ENCODE measurements at regions not wholly inside any gene's neighbourhood (a gene's known extent, or its start where the extent isn't known, plus 50 kb on each side); places are given as distances from the start of the nearest gene placed in this dataset.
"Not testable (repeated sequence)": the region's sequence is repeated elsewhere in the genome, so short reads cannot be mapped to it uniquely, and the experiment has no call there.

DNA sequence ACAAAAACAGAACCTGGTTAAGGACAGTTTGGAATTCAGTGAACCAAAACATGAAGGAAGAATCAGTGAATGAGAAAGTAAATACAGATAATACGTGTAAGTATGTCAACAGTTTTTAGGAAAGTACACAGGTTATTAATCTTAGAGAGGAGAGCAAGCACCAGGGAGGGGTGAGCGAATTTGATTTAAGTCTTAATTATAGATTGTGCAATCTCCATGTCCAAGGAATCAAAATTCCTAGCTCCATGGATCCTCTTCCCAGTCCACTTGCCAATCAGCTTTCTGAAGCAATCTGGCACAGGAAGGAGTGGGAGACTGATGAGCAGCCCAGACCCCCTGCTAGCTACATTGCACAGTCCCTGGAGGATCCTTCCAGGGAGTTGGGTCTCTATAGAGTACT, 346.4 kb downstream of the SETD4 start:
- Histone ChIP-seq H3K27ac (no peak overlapping the region), H3K27me3 (no peaks in the 10 kb centered on the region), H3K9me3 (no peaks in the 10 kb centered on the region), H3K4me3 (no peak overlapping the region), H3K4me1 (no peaks in the 10 kb centered on the region), H3K36me3 (no peaks in the 10 kb centered on the region)
- WGBS: 91% methylated on average over 2 of the region's 2 CpGs
- DNase-seq (ENCODE audit: low spot score in 2 of 2): no peak
- TF ChIP-seq, protein P1, sequence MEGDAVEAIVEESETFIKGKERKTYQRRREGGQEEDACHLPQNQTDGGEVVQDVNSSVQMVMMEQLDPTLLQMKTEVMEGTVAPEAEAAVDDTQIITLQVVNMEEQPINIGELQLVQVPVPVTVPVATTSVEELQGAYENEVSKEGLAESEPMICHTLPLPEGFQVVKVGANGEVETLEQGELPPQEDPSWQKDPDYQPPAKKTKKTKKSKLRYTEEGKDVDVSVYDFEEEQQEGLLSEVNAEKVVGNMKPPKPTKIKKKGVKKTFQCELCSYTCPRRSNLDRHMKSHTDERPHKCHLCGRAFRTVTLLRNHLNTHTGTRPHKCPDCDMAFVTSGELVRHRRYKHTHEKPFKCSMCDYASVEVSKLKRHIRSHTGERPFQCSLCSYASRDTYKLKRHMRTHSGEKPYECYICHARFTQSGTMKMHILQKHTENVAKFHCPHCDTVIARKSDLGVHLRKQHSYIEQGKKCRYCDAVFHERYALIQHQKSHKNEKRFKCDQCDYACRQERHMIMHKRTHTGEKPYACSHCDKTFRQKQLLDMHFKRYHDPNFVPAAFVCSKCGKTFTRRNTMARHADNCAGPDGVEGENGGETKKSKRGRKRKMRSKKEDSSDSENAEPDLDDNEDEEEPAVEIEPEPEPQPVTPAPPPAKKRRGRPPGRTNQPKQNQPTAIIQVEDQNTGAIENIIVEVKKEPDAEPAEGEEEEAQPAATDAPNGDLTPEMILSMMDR (IDR thresholded peaks at IDR 0.05): no peak
- TF ChIP-seq POLR2A (IDR thresholded peaks at IDR 0.05) (no peak), EP300 (IDR thresholded peaks at IDR 0.05) (no peak), POLR2AphosphoS5 (IDR thresholded peaks at IDR 0.05) (no peak)

DNA sequence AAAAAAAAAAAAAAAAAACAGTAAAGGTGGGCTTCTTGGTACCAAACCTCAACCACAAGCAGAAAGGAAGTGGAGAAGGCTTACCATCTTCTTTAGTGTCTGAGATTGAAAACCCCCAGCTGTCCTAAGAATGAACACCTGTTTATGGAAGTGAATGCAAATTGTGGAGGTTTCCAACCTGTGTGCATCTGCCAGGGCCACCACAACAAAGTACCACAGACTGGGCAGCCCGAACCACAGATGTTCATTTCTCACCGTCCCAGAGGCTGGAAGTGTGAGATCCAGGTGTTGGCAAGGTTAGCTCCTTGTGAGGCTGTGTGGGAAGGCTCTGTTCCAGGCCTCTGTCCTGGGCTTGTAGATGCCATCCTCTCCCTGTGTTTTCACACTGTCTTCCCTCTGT, 348.7 kb downstream of the SETD4 start:
- no peaks in the 10 kb centered on the region for H3K4me1 ChIP-seq
- no peaks in the 10 kb centered on the region for H3K36me3 ChIP-seq
- H3K27me3 ChIP-seq: no peaks in the 10 kb centered on the region
- WGBS: 80% methylated on average over 2 of the region's 2 CpGs
- no peak overlapping the region for H3K4me3 ChIP-seq
- TF ChIP-seq POLR2AphosphoS5 (IDR thresholded peaks at IDR 0.05): no peak
- no peak for TF ChIP-seq POLR2A (IDR thresholded peaks at IDR 0.05)
- TF ChIP-seq, protein P1 (IDR thresholded peaks at IDR 0.05): no peak
- no peak for TF ChIP-seq EP300 (IDR thresholded peaks at IDR 0.05)
- DNase-seq (ENCODE audit: low spot score in 2 of 2): no peak
- no peak overlapping the region for H3K27ac ChIP-seq
- no peaks in the 10 kb centered on the region for H3K9me3 ChIP-seq

DNA sequence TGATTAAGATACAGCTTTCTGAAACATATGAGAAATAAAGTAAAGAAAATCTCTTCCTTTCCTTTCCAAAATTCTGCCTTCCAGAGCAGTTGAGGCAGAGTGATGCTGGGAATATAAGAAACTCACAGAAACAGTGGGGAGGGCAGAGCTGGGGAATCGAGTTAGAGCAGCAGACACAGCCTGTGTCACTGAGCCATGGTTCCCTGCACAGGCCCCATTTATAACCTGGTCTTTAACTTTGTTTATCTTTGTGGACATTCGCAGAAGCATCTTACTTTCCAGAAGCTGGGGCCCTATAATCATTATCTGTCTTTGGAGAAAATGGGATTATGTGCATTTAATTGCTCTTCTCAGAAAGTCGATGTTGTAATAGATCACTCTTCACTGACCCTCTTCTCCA, 349.1 kb downstream of the SETD4 start:
- Histone ChIP-seq H3K36me3 (no peaks in the 10 kb centered on the region), H3K4me1 (no peaks in the 10 kb centered on the region), H3K27ac (no peak overlapping the region), H3K4me3 (no peak overlapping the region), H3K9me3 (no peaks in the 10 kb centered on the region), H3K27me3 (no peaks in the 10 kb centered on the region)
- 84% methylated on average over 3 of the region's 3 CpGs for WGBS
- TF ChIP-seq POLR2AphosphoS5 (IDR thresholded peaks at IDR 0.05): no peak
- no peak for TF ChIP-seq POLR2A (IDR thresholded peaks at IDR 0.05)
- TF ChIP-seq, protein P1 (IDR thresholded peaks at IDR 0.05): no peak
- no peak for TF ChIP-seq EP300 (IDR thresholded peaks at IDR 0.05)
- no peak for DNase-seq (ENCODE audit: low spot score in 2 of 2)

DNA sequence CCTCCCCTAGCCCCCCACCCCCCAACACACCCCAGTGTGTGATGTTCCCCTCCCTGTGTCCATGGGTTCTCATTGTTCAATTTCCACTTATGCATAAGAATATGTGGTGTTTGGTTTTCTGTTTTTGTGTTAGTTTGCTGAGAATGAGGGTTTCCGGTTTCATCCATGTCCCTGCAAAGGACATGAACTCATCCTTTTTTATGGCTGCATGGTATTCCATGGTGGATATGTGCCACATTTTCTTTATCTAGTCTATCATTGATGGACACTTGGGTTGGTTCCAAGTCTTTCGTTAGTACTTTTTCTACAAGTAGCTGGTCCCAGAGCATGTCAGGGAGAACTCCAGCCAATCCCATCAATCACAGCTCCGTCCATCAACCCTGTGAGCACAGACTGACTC, 350.3 kb downstream of the SETD4 start:
- not testable (repeated sequence) for H3K27me3 ChIP-seq; DNase-seq (ENCODE audit: low spot score in 2 of 2); H3K4me1 ChIP-seq; H3K27ac ChIP-seq; H3K9me3 ChIP-seq; H3K36me3 ChIP-seq; H3K4me3 ChIP-seq
- WGBS: 30% methylated on average over 3 of the region's 3 CpGs

DNA sequence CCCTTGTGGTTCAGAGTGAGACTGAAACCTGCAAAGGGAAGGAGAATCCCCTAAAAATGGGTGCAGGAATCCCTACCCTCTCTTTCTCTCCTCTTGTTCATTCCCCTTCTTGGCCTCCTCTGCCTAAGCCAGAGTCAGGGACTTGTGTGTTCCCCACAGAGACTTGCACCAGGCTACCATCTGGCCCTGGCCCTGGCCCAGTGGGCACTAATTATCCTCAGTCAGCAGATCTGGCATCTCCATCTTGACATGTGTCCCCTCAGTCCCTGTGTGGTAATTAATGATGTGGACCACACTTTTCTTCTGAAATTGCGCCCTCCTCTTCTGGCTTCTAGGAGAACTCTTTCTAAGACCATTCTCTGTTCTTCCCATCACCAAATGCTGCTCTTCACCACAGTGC, 354.4 kb downstream of the SETD4 start:
- H3K4me3 ChIP-seq: no peak overlapping the region
- no peaks in the 10 kb centered on the region for H3K4me1 ChIP-seq
- no peak for DNase-seq (ENCODE audit: low spot score in 2 of 2)
- WGBS: 91% methylated on average over 1 of the region's 1 CpG
- no peak overlapping the region for H3K27ac ChIP-seq
- peaks cover 9% of the 10 kb centered on the region for H3K27me3 ChIP-seq
- no peaks in the 10 kb centered on the region for H3K36me3 ChIP-seq
- TF ChIP-seq POLR2AphosphoS5 (IDR thresholded peaks at IDR 0.05) (no peak), POLR2A (IDR thresholded peaks at IDR 0.05) (no peak), EP300 (IDR thresholded peaks at IDR 0.05) (no peak)
- TF ChIP-seq, protein P1 (IDR thresholded peaks at IDR 0.05): no peak
- H3K9me3 ChIP-seq: no peaks in the 10 kb centered on the region

DNA sequence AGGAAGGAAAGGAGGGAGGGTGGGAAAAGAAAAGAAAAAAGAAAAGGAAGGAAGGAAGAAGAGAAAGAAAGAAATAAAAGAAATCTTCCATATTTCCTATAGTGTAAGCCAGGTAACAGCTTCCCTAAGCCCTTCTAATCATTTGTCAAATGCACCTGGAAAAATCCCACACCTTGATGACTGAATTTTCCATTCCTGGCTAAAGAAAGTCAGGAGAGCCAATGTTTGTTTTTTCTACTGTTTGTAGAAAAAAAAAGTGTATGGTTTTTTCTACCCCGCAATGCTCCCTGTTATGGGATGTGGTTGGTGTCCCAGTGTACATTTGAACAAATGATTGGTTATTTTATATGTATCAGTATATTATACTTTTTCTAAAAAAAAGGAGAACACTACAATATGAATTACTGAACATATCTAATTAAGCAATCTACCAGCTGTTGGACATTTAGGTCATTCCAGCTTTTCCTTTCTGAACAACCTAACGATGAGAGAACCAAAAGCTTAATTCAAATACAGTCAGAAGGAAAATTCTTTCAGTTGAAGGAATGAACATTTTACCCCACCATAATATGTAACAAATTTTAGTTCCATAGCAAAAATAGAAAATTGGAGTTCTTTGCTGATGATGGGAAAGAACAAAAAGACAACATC, 355.0 kb downstream of the SETD4 start:
- H3K4me1 ChIP-seq: no peaks in the 10 kb centered on the region
- no peaks in the 10 kb centered on the region for H3K36me3 ChIP-seq
- H3K9me3 ChIP-seq: no peaks in the 10 kb centered on the region
- H3K27ac ChIP-seq: no peak overlapping the region
- TF ChIP-seq, protein P1 (IDR thresholded peaks at IDR 0.05): no peak
- no peak for TF ChIP-seq POLR2A (IDR thresholded peaks at IDR 0.05)
- no peak for TF ChIP-seq EP300 (IDR thresholded peaks at IDR 0.05)
- no peak for TF ChIP-seq POLR2AphosphoS5 (IDR thresholded peaks at IDR 0.05)
- 48% methylated on average over 2 of the region's 2 CpGs for WGBS
- no peak overlapping the region for H3K4me3 ChIP-seq
- DNase-seq (ENCODE audit: low spot score in 2 of 2): no peak
- H3K27me3 ChIP-seq: peaks cover 9% of the 10 kb centered on the region

All from suprapubic skin (tissue), 4 donors.